Ovary (tissue), 7 donors: ENCODE measurements at regions not wholly inside any gene's neighbourhood (a gene's known extent, or its start where the extent isn't known, plus 50 kb on each side); places are given as distances from the start of the nearest gene placed in this dataset.

Source experiments
- DNase-seq, 5 donors: peaks; one replicate each; pipeline ENCODE4 v3.0.0-alpha.2; 2019 to 2020
- H3K27ac ChIP-seq, 2 donors: fragments of 200-600 bp; one replicate each; pipeline versions ENCODE4 v1.5.1 to v1.8.0; 2019 to 2022
- H3K27me3 ChIP-seq: fragments of 200-600 bp; one replicate; pipeline ENCODE4 v1.8.0; 2022
- H3K36me3 ChIP-seq: fragments of 200-600 bp; sonication (generic); one replicate; pipeline ENCODE4 v1.5.1; 2019
- H3K4me1 ChIP-seq: one replicate; pipeline ENCODE4 v1.8.1; 2013; ENCODE audit warnings: mild to moderate bottlenecking, moderate library complexity; ENCODE audit not compliant: insufficient read depth
- H3K4me3 ChIP-seq: fragments of 200-600 bp; sonication (generic); one replicate; pipeline ENCODE4 v1.5.1; 2017
- H3K9me3 ChIP-seq, 2 donors: fragments of 200-600 bp in 1 of 2; sonication (generic) in 1 of 2; one replicate each; pipeline versions ENCODE4 v1.5.1 to v1.8.1; 2013 to 2019; ENCODE audit warnings: mild to moderate bottlenecking in 1 of 2, moderate library complexity in 1 of 2
- CTCF ChIP-seq, 3 donors: fragments of 450-650 bp in 2 of 3; fragments of 200-600 bp in 1 of 3; IDR thresholded peaks; one replicate each; pipeline versions ENCODE4 v1.5.1 to v1.8.0; 2016 to 2022; ENCODE audit warnings: antibody characterized with exemption in 3 of 3, mild to moderate bottlenecking in 1 of 3
- EP300 ChIP-seq: sonication (generic); formaldehyde crosslinking; IDR thresholded peaks from one replicate; pipeline ENCODE4 v1.6.1; 2017; ENCODE audit warnings: antibody characterized with exemption
- POLR2A ChIP-seq: fragments of 450-650 bp; IDR thresholded peaks from one replicate; pipeline ENCODE4 v1.6.1; 2017; ENCODE audit warnings: antibody characterized with exemption, mild to moderate bottlenecking, moderate library complexity
- WGBS, 3 donors: extraction: QIAGEN DNeasy Blood & Tissue Kit in 1 of 3; methylation state at CpG; one replicate each; pipeline versions ENCODE4 v1.1.5 to v1.1.7; 2013 to 2017; 5-methylcytosine and 5-hydroxymethylcytosine counted together
- intact Hi-C, 4 donors: fragments of 100-400 bp; cut with DNase I; formaldehyde crosslinking; loops; one replicate each; pipeline versions ENCODE4 v1.11.0 to v1.15.1; 2022 to 2023
- donor health status: DM: no; HTN: no; CAD: no; lungs with moderate emphysema.
- donor health status: DM: no; HTN: no; CAD: no.
- donor health status: Bipolar disorder and iron deficiency.
- donor health status: DM: no; HTN: no; CAD: no.
- donor health status: DM: yes; HTN: yes; CAD: no.

- Histone ChIP-seq H3K4me1 (no peaks in the 10 kb centered on the region), H3K9me3 (no peaks in the 10 kb centered on the region), H3K27ac (no peak overlapping the region), H3K36me3 (no peaks in the 10 kb centered on the region), H3K27me3 (no peaks in the 10 kb centered on the region), H3K4me3 (no peak overlapping the region)
- no peak for DNase-seq
- WGBS, 3 donors: 72 to 77% (median 73%) methylated on average over 4 of the region's 4 CpGs
- intact Hi-C loops: no loop called here
- TF ChIP-seq POLR2A (no peak), EP300 (no peak), CTCF (IDR thresholded peaks at IDR 0.05) (no peak)
Observed at GRCh38 chr17:6248061-6248460, 177.9 kb downstream of the WSCD1 start.

DNA sequence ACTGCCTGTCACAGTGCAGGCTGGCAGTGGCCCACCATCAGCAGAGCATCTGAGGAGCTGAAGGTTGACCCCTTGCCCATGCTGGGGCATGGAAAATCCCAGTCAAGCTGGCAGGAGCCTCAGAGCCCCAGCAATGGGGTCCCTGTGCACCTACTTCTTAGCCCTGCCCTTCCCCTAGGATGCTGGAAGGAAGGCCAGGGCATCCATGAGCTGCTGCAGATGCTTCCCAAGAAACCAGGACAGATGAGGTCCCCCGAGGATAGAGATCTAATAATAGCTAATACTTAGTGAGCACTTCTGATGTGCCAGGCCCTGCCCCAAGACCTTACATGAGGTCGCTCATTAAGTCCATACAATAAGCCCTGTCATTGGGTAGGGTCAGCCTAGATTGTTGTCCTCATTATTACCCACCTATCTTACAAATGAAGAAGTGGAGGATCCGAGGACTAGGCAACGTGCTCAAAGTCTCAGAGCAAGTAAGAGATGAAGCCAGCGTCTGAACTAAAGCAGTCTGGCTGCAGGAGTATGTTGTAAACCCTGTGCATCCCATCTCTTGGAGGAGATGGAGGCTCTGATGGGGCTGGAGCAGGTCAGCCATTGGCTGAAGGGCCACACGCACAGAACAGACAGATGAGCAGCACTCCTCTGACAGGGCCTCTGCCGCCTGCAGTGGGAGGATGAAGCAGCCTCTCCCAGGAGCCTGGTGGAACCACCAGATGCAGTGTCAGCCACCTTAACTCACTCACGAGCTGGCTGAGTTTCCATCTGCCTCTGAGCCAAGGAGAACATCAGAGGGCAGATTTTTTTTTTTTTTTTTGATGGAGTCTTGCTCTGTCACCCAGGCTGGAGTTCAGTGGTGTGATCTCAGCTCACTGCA is 175.4 kb downstream of the WSCD1 start:
- TF ChIP-seq EP300 (no peak), POLR2A (no peak), CTCF (IDR thresholded peaks at IDR 0.05) (no peak)
- intact Hi-C loops: no loop called here
- no peak for DNase-seq
- Histone ChIP-seq H3K9me3 (no peaks in the 10 kb centered on the region), H3K4me1 (no peaks in the 10 kb centered on the region), H3K36me3 (no peaks in the 10 kb centered on the region), H3K27me3 (no peaks in the 10 kb centered on the region), H3K4me3 (no peak overlapping the region), H3K27ac (no peak overlapping the region)
- 49 to 59% (median 50%) methylated on average over 8 of the region's 8 CpGs for WGBS, 3 donors

GRCh38 chr17:6244796-6245195 is 174.6 kb downstream of the WSCD1 start:
- TF ChIP-seq EP300: no peak
- no peak for TF ChIP-seq CTCF (IDR thresholded peaks at IDR 0.05)
- TF ChIP-seq POLR2A: no peak
- Histone ChIP-seq H3K27me3 (no peaks in the 10 kb centered on the region), H3K4me1 (no peaks in the 10 kb centered on the region), H3K27ac (no peak overlapping the region), H3K36me3 (no peaks in the 10 kb centered on the region), H3K9me3 (no peaks in the 10 kb centered on the region), H3K4me3 (no peak overlapping the region)
- DNase-seq: no peak
- intact Hi-C loops: no loop called here
- WGBS, 3 donors: 47 to 66% (median 53%) methylated on average over 4 of the region's 4 CpGs

DNA sequence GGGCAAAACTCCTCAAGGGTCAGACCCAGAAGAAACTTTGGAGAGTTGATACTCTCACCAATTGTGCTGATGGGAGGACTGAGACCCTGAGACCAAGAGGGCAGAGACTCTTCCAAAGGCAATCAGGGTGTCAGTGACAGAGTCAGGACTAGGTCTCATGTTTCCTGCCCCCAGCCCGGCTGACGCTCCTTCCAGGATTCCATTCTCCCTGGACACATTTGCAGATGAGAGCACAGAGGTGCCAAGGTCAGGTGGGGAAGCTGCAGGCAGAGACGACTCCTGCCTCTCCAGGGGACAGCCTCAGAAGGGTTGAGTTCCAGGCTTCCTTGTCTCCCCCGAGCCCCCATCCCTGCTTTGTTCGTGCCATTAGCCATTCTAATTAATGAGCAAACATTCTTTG is 174.1 kb downstream of the WSCD1 start:
- H3K27me3 ChIP-seq: no peaks in the 10 kb centered on the region
- H3K4me3 ChIP-seq: no peak overlapping the region
- no peak for DNase-seq
- no peaks in the 10 kb centered on the region for H3K4me1 ChIP-seq
- H3K9me3 ChIP-seq: no peaks in the 10 kb centered on the region
- H3K27ac ChIP-seq: no peak overlapping the region
- H3K36me3 ChIP-seq: no peaks in the 10 kb centered on the region
- intact Hi-C loops: no loop called here
- no peak for TF ChIP-seq EP300
- 25 to 38% (median 38%) methylated on average over 5 of the region's 5 CpGs for WGBS, 3 donors

DNA sequence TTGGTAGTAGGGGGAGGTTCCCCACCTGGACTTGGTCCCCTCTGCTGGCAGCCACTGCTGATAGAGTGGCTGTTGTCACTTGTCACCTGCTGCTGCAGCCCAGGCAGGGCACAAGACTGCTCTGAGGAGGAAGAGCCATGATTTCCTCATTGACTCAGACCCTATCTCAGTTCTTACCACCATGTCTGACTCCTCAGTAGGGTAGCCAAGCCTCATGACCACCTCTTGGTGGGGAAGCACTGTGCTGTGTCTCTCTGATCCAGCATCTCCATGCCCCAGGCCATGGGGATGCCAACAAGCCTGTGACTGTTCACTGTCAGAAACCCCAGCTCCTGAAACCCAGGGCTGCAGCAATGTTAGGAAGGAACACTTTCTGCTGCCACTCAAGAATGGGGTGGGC is 173.0 kb downstream of the WSCD1 start:
- no peak for DNase-seq
- H3K27me3 ChIP-seq: no peaks in the 10 kb centered on the region

More for the DNA sequence above, 173.0 kb downstream of the WSCD1 start:
- Histone ChIP-seq H3K4me3 (no peak overlapping the region), H3K4me1 (no peaks in the 10 kb centered on the region), H3K9me3 (no peaks in the 10 kb centered on the region), H3K27ac (no peak overlapping the region), H3K36me3 (no peaks in the 10 kb centered on the region)
- intact Hi-C loops: no loop called here
- no peak for TF ChIP-seq CTCF (IDR thresholded peaks at IDR 0.05)
- no peak for TF ChIP-seq EP300
- no peak for TF ChIP-seq POLR2A
